Stimulated activated effector memory CD8-positive, alpha-beta T cell treated with anti-CD3 and anti-CD28 coated beads, Interleukin-12 subunit alpha, Interleukin-12 subunit beta, amount 100 ng/mL, for 72 hours (primary cell): ENCODE measurements at regions not wholly inside any gene's neighbourhood (a gene's known extent, or its start where the extent isn't known, plus 50 kb on each side); places are given as distances from the start of the nearest gene placed in this dataset.
"Not testable (repeated sequence)": the region's sequence is repeated elsewhere in the genome, so short reads cannot be mapped to it uniquely, and the experiment has no call there.

Source experiments
- ATAC-seq: fragments of 150-1000 bp; cut with Tn5 transposase; 2 replicates; pipeline ENCODE4 v1.10.0; 2021
- DNase-seq, 2 donors: peaks; one replicate each; pipeline ENCODE4 v3.0.0; 2021 to 2022; ENCODE audit warnings: low spot score in 2 of 2
- H3K27ac Mint-ChIP-seq: one replicate; pipeline ENCODE4 v1.8.0; 2022; ENCODE audit warnings: mild to moderate bottlenecking, mixed read lengths
- H3K36me3 Mint-ChIP-seq: one replicate; pipeline ENCODE4 v1.8.0; 2022; ENCODE audit warnings: mild to moderate bottlenecking, mixed read lengths
- H3K4me1 Mint-ChIP-seq: one replicate; pipeline ENCODE4 v1.8.0; 2022; ENCODE audit warnings: mixed read lengths
- H3K4me3 Mint-ChIP-seq: one replicate; pipeline ENCODE4 v1.8.0; 2022; ENCODE audit warnings: mild to moderate bottlenecking, mixed read lengths
- H3K9me3 Mint-ChIP-seq: one replicate; pipeline ENCODE4 v1.8.0; 2022; ENCODE audit warnings: mixed read lengths

- H3K36me3 Mint-ChIP-seq: no peaks in the 10 kb centered on the region
- DNase-seq (no peak), ATAC-seq (no peak)
- H3K4me1 Mint-ChIP-seq: no peaks in the 10 kb centered on the region
- H3K4me3 Mint-ChIP-seq: no peak overlapping the region
- no peak overlapping the region for H3K27ac Mint-ChIP-seq
- H3K9me3 Mint-ChIP-seq: peaks cover 4% of the 10 kb centered on the region
Measured at GRCh38 chr3:176631165-176631564, 566.1 kb downstream of the TBL1XR1 start.

GRCh38 chr3:176628101-176628639 is 569.1 kb downstream of the TBL1XR1 start:
- Mint-ChIP-seq H3K27ac (no peak overlapping the region), H3K36me3 (no peaks in the 10 kb centered on the region), H3K4me1 (no peaks in the 10 kb centered on the region), H3K4me3 (no peak overlapping the region), H3K9me3 (peaks cover 4% of the 10 kb centered on the region)
- no peak for ATAC-seq
- no peak for DNase-seq

- DNase-seq (no peak), ATAC-seq (no peak)
- peaks cover 2% of the 10 kb centered on the region for H3K9me3 Mint-ChIP-seq
- no peaks in the 10 kb centered on the region for H3K36me3 Mint-ChIP-seq
- no peak overlapping the region for H3K4me3 Mint-ChIP-seq
- H3K4me1 Mint-ChIP-seq: no peaks in the 10 kb centered on the region
- H3K27ac Mint-ChIP-seq: no peak overlapping the region
Measured at GRCh38 chr3:176623468-176624150, 573.7 kb downstream of the TBL1XR1 start.

GRCh38 chr3:176619833-176620232 is 577.4 kb downstream of the TBL1XR1 start:
- Mint-ChIP-seq H3K27ac (no peak overlapping the region), H3K4me1 (no peaks in the 10 kb centered on the region), H3K9me3 (peaks cover 3% of the 10 kb centered on the region), H3K36me3 (no peaks in the 10 kb centered on the region), H3K4me3 (no peak overlapping the region)
- no peak for ATAC-seq
- DNase-seq: no peak

- DNase-seq (no peak), ATAC-seq (no peak)
- no peaks in the 10 kb centered on the region for H3K36me3 Mint-ChIP-seq
- no peak overlapping the region for H3K4me3 Mint-ChIP-seq
- no peaks in the 10 kb centered on the region for H3K4me1 Mint-ChIP-seq
- peaks cover 3% of the 10 kb centered on the region for H3K9me3 Mint-ChIP-seq
- no peak overlapping the region for H3K27ac Mint-ChIP-seq
Measured at GRCh38 chr3:176615826-176616225, 581.5 kb downstream of the TBL1XR1 start.

- Mint-ChIP-seq H3K27ac (no peak overlapping the region), H3K4me3 (no peak overlapping the region), H3K4me1 (no peaks in the 10 kb centered on the region), H3K9me3 (peaks cover 9% of the 10 kb centered on the region), H3K36me3 (no peaks in the 10 kb centered on the region)
- ATAC-seq (no peak), DNase-seq (no peak)
Measured at GRCh38 chr3:176611703-176612102, 585.6 kb downstream of the TBL1XR1 start.

GRCh38 chr3:176609361-176609760 is 587.9 kb downstream of the TBL1XR1 start:
- DNase-seq: no peak
- no peaks in the 10 kb centered on the region for H3K36me3 Mint-ChIP-seq
- H3K4me3 Mint-ChIP-seq: no peak overlapping the region
- H3K27ac Mint-ChIP-seq: no peak overlapping the region
- H3K9me3 Mint-ChIP-seq: peaks cover 10% of the 10 kb centered on the region
- ATAC-seq: no peak
- no peaks in the 10 kb centered on the region for H3K4me1 Mint-ChIP-seq

- not testable (repeated sequence) for H3K4me3 Mint-ChIP-seq, H3K36me3 Mint-ChIP-seq, H3K4me1 Mint-ChIP-seq, DNase-seq, ATAC-seq, H3K27ac Mint-ChIP-seq
- peaks cover 13% of the 10 kb centered on the region for H3K9me3 Mint-ChIP-seq
Measured at GRCh38 chr3:176605553-176605952, 591.7 kb downstream of the TBL1XR1 start.

- Mint-ChIP-seq H3K4me1 (no peaks in the 10 kb centered on the region), H3K4me3 (no peak overlapping the region), H3K9me3 (peaks cover 2% of the 10 kb centered on the region), H3K36me3 (no peaks in the 10 kb centered on the region), H3K27ac (no peak overlapping the region)
- no peak for DNase-seq
- no peak for ATAC-seq
Measured at GRCh38 chr3:176595307-176595706, 602.0 kb downstream of the TBL1XR1 start.

GRCh38 chr3:176590722-176591121 is 606.6 kb downstream of the TBL1XR1 start:
- Mint-ChIP-seq H3K4me3 (no peak overlapping the region), H3K36me3 (no peaks in the 10 kb centered on the region), H3K27ac (no peak overlapping the region), H3K4me1 (no peaks in the 10 kb centered on the region), H3K9me3 (no peaks in the 10 kb centered on the region)
- no peak for DNase-seq
- peak; percentile 54 for ATAC-seq

- no peak for DNase-seq
- ATAC-seq: no peak
- no peaks in the 10 kb centered on the region for H3K9me3 Mint-ChIP-seq
- H3K4me3 Mint-ChIP-seq: no peak overlapping the region
- no peaks in the 10 kb centered on the region for H3K4me1 Mint-ChIP-seq
- H3K27ac Mint-ChIP-seq: no peak overlapping the region
- no peaks in the 10 kb centered on the region for H3K36me3 Mint-ChIP-seq
Measured at GRCh38 chr3:176587089-176587488, 610.2 kb downstream of the TBL1XR1 start.

GRCh38 chr3:176584413-176585176 is 612.7 kb downstream of the TBL1XR1 start:
- H3K36me3 Mint-ChIP-seq: no peaks in the 10 kb centered on the region
- no peaks in the 10 kb centered on the region for H3K9me3 Mint-ChIP-seq
- no peak overlapping the region for H3K27ac Mint-ChIP-seq
- H3K4me3 Mint-ChIP-seq: no peak overlapping the region
- DNase-seq: no peak
- no peaks in the 10 kb centered on the region for H3K4me1 Mint-ChIP-seq
- no peak for ATAC-seq

GRCh38 chr3:176583956-176584355 is 613.3 kb downstream of the TBL1XR1 start:
- Mint-ChIP-seq H3K9me3 (no peaks in the 10 kb centered on the region), H3K27ac (no peak overlapping the region), H3K36me3 (no peaks in the 10 kb centered on the region), H3K4me1 (no peaks in the 10 kb centered on the region), H3K4me3 (no peak overlapping the region)
- DNase-seq (no peak), ATAC-seq (no peak)

- Mint-ChIP-seq H3K4me1 (no peaks in the 10 kb centered on the region), H3K36me3 (no peaks in the 10 kb centered on the region), H3K4me3 (no peak overlapping the region), H3K9me3 (no peaks in the 10 kb centered on the region), H3K27ac (no peak overlapping the region)
- no peak for ATAC-seq
- DNase-seq: no peak
Measured at GRCh38 chr3:176581589-176581988, 615.7 kb downstream of the TBL1XR1 start.

- H3K4me1 Mint-ChIP-seq: no peaks in the 10 kb centered on the region
Measured at GRCh38 chr3:176579711-176580185, 617.5 kb downstream of the TBL1XR1 start.

GRCh38 chr3:176578316-176578715 is 619.0 kb downstream of the TBL1XR1 start:
- Mint-ChIP-seq H3K4me3 (no peak overlapping the region), H3K36me3 (no peaks in the 10 kb centered on the region), H3K27ac (no peak overlapping the region), H3K9me3 (no peaks in the 10 kb centered on the region), H3K4me1 (no peaks in the 10 kb centered on the region)
- DNase-seq (no peak), ATAC-seq (no peak)

More at GRCh38 chr3:176579711-176580185, 617.5 kb downstream of the TBL1XR1 start:
- DNase-seq (no peak), ATAC-seq (peak; percentile 26)
- Mint-ChIP-seq H3K4me3 (no peak overlapping the region), H3K36me3 (no peaks in the 10 kb centered on the region), H3K27ac (no peak overlapping the region), H3K9me3 (no peaks in the 10 kb centered on the region)
